Loucy (cell line): ENCODE measurements at regions not wholly inside any gene's neighbourhood (a gene's known extent, or its start where the extent isn't known, plus 50 kb on each side); places are given as distances from the start of the nearest gene placed in this dataset.

Experiments
- H2AFZ ChIP-seq: fragments of 200-600 bp; sonication (generic); 2 replicates; pipeline ENCODE4 v1.6.0; 2016; ENCODE audit warnings: antibody characterized with exemption, mild to moderate bottlenecking, low read length, moderate library complexity
- H3F3A ChIP-seq: fragments of 200-600 bp; 2 replicates; pipeline ENCODE4 v1.6.0; 2016; ENCODE audit warnings: antibody characterized with exemption, low read depth, mild to moderate bottlenecking
- H3K27me3 ChIP-seq: fragments of 200-600 bp; sonication (generic); 2 replicates; pipeline ENCODE4 v1.6.1; 2014; ENCODE audit warnings: low read length, mild to moderate bottlenecking; ENCODE audit not compliant: insufficient read depth, poor library complexity, severe bottlenecking
- H3K36me3 ChIP-seq: fragments of 200-600 bp; sonication (generic); 2 replicates; pipeline ENCODE4 v1.6.1; 2016; ENCODE audit warnings: low read length; ENCODE audit not compliant: insufficient read depth
- H3K4me1 ChIP-seq: fragments of 200-600 bp; sonication (generic); 2 replicates; pipeline ENCODE4 v1.5.1; 2014; ENCODE audit warnings: low read length, mild to moderate bottlenecking; ENCODE audit not compliant: insufficient read depth, poor library complexity, severe bottlenecking
- H3K4me2 ChIP-seq: fragments of 200-600 bp; sonication (generic); 2 replicates; pipeline ENCODE4 v1.6.0; 2014; ENCODE audit warnings: antibody characterized with exemption, low read length, low read depth, mild to moderate bottlenecking; ENCODE audit not compliant: poor library complexity, severe bottlenecking
- H3K4me3 ChIP-seq: fragments of 200-600 bp; sonication (generic); 2 replicates; pipeline ENCODE4 v1.5.1; 2014; ENCODE audit warnings: low read length, mild to moderate bottlenecking, mixed read lengths; ENCODE audit not compliant: poor library complexity, severe bottlenecking
- H3K79me2 ChIP-seq: fragments of 200-600 bp; sonication (generic); 2 replicates; pipeline ENCODE4 v1.6.1; 2014; ENCODE audit warnings: low read length; ENCODE audit not compliant: insufficient read depth
- H3K9ac ChIP-seq: fragments of 200-600 bp; sonication (generic); 2 replicates; pipeline ENCODE4 v1.6.0; 2014; ENCODE audit warnings: mild to moderate bottlenecking, low read depth, low read length, moderate library complexity; ENCODE audit not compliant: poor library complexity, severe bottlenecking
- H3K9me2 ChIP-seq: fragments of 200-600 bp; sonication (generic); replicated peaks from 2 replicates; pipeline ENCODE4 v1.6.1; 2016; ENCODE audit warnings: low read depth, low read length, mixed read lengths
- H3K9me3 ChIP-seq: fragments of 200-600 bp; sonication (generic); 2 replicates; pipeline ENCODE4 v1.6.1; 2014; ENCODE audit warnings: mild to moderate bottlenecking, antibody characterized with exemption, low read length, low read depth; ENCODE audit not compliant: insufficient read depth
- H4K20me1 ChIP-seq: fragments of 200-600 bp; sonication (generic); 2 replicates; pipeline ENCODE4 v1.6.0; 2014; ENCODE audit warnings: antibody characterized with exemption, low read length, mild to moderate bottlenecking; ENCODE audit not compliant: insufficient read depth, poor library complexity, severe bottlenecking
- CTCF ChIP-seq: fragments of 200-600 bp; sonication (generic); conservative IDR thresholded peaks from 2 replicates; pipeline ENCODE4 v1.5.1; 2014; ENCODE audit warnings: mild to moderate bottlenecking, antibody characterized with exemption, low read length
- EZH2phosphoT487 ChIP-seq: fragments of 200-600 bp; IDR thresholded peaks from 2 replicates; pipeline ENCODE4 v1.6.1; 2018; ENCODE audit warnings: antibody characterized with exemption, mild to moderate bottlenecking, moderate library complexity, borderline replicate concordance

GRCh38 chr11:41519696-41520095, 60.2 kb upstream of the LRRC4C start:
- Histone ChIP-seq H3K4me2 (no peak overlapping the region), H3F3A (no peaks in the 10 kb centered on the region), H3K79me2 (no peaks in the 10 kb centered on the region), H3K9ac (no peak overlapping the region), H3K27me3 (no peaks in the 10 kb centered on the region), H3K4me3 (no peak overlapping the region), H3K9me2 (no peaks in the 10 kb centered on the region), H3K36me3 (no peaks in the 10 kb centered on the region), H3K4me1 (no peaks in the 10 kb centered on the region), H4K20me1 (no peaks in the 10 kb centered on the region), H3K9me3 (no peaks in the 10 kb centered on the region), H2AFZ (no peak overlapping the region)
- no peak for TF ChIP-seq CTCF
- TF ChIP-seq EZH2phosphoT487, result no peak

- no peaks in the 10 kb centered on the region for H3K9me3 ChIP-seq
These were observed 62.9 kb upstream of the LRRC4C start for GRCh38 chr11:41522391-41522790.

GRCh38 chr11:41522899-41523672, 63.6 kb upstream of the LRRC4C start:
- H3F3A ChIP-seq, result no peaks in the 10 kb centered on the region
- no peaks in the 10 kb centered on the region for H3K4me1 ChIP-seq
- H4K20me1 ChIP-seq, result no peaks in the 10 kb centered on the region
- TF ChIP-seq EZH2phosphoT487 (no peak), CTCF (no peak)
- no peaks in the 10 kb centered on the region for H3K9me3 ChIP-seq
- no peaks in the 10 kb centered on the region for H3K27me3 ChIP-seq
- H3K79me2 ChIP-seq, result no peaks in the 10 kb centered on the region
- no peak overlapping the region for H3K4me3 ChIP-seq
- H2AFZ ChIP-seq, result no peak overlapping the region
- H3K9me2 ChIP-seq, result no peaks in the 10 kb centered on the region
- no peak overlapping the region for H3K4me2 ChIP-seq
- no peaks in the 10 kb centered on the region for H3K36me3 ChIP-seq
- no peak overlapping the region for H3K9ac ChIP-seq

More at GRCh38 chr11:41522391-41522790, 62.9 kb upstream of the LRRC4C start:
- Histone ChIP-seq H4K20me1 (no peaks in the 10 kb centered on the region), H3K27me3 (no peaks in the 10 kb centered on the region), H3K36me3 (no peaks in the 10 kb centered on the region), H3K79me2 (no peaks in the 10 kb centered on the region), H3K4me3 (no peak overlapping the region), H3F3A (no peaks in the 10 kb centered on the region), H3K9me2 (no peaks in the 10 kb centered on the region), H3K4me2 (no peak overlapping the region), H2AFZ (no peak overlapping the region), H3K4me1 (no peaks in the 10 kb centered on the region), H3K9ac (no peak overlapping the region)
- TF ChIP-seq EZH2phosphoT487 (no peak), CTCF (no peak)
